Nephron (organoid): ENCODE measurements at regions not wholly inside any gene's neighbourhood (a gene's known extent, or its start where the extent isn't known, plus 50 kb on each side); places are given as distances from the start of the nearest gene placed in this dataset.

Source experiments
- H3K27ac Mint-ChIP-seq, 3 experiments: 2 replicates each; pipeline ENCODE4 v1.8.0; 2020; ENCODE audit warnings: mixed read lengths in 3 of 3, mild to moderate bottlenecking in 2 of 3, moderate library complexity in 1 of 3
- H3K27me3 Mint-ChIP-seq: 2 replicates; pipeline ENCODE4 v1.8.0; 2021; ENCODE audit warnings: low read depth, mild to moderate bottlenecking, moderate library complexity, mixed read lengths
- H3K36me3 Mint-ChIP-seq: 2 replicates; pipeline ENCODE4 v1.8.0; 2020; ENCODE audit warnings: low read depth, mixed read lengths
- H3K4me1 Mint-ChIP-seq: 2 replicates; pipeline ENCODE4 v1.8.0; 2020; ENCODE audit warnings: mixed read lengths
- H3K4me3 Mint-ChIP-seq, 3 experiments: 2 replicates each; pipeline ENCODE4 v1.8.0; 2020; ENCODE audit warnings: mild to moderate bottlenecking in 3 of 3, mixed read lengths in 3 of 3, moderate library complexity in 2 of 3
- H3K9me3 Mint-ChIP-seq: 2 replicates; pipeline ENCODE4 v1.8.0; 2020; ENCODE audit warnings: mixed read lengths
- TF ChIP-seq, protein P1 (sequence below), 3 experiments: fragments of 200-600 bp; sonication (generic); IDR thresholded peaks; one replicate each; pipeline ENCODE4 v1.5.0; 2021; ENCODE audit warnings: antibody characterized with exemption in 3 of 3; ENCODE audit not compliant: unreplicated experiment in 3 of 3

DNA sequence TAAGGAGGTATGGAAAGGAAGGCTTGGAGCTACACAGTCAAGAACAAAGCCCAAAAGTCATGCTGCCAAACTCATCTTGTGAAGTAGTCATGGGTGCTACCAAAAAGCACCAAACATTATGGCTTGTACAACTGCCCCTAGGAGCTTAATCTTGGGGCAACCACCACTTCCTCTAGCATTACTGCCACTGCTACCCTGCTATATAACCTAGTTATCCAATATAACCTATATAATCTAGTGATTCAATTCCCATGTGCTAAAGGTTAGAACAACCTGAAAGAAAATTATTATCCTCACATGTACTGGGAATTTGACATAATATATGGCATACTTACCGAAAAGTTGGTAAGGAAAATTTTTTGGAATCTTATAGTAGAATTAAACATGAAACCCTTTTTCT lies 102.6 kb upstream of the RBBP8 start:
- Mint-ChIP-seq H3K36me3 (no peaks in the 10 kb centered on the region), H3K4me3 (no peak overlapping the region), H3K4me1 (peaks cover 5% of the 10 kb centered on the region), H3K9me3 (no peaks in the 10 kb centered on the region), H3K27me3 (peaks cover under 1% of the 10 kb centered on the region), H3K27ac (no peak overlapping the region)
- TF ChIP-seq, protein P1, sequence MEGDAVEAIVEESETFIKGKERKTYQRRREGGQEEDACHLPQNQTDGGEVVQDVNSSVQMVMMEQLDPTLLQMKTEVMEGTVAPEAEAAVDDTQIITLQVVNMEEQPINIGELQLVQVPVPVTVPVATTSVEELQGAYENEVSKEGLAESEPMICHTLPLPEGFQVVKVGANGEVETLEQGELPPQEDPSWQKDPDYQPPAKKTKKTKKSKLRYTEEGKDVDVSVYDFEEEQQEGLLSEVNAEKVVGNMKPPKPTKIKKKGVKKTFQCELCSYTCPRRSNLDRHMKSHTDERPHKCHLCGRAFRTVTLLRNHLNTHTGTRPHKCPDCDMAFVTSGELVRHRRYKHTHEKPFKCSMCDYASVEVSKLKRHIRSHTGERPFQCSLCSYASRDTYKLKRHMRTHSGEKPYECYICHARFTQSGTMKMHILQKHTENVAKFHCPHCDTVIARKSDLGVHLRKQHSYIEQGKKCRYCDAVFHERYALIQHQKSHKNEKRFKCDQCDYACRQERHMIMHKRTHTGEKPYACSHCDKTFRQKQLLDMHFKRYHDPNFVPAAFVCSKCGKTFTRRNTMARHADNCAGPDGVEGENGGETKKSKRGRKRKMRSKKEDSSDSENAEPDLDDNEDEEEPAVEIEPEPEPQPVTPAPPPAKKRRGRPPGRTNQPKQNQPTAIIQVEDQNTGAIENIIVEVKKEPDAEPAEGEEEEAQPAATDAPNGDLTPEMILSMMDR (IDR thresholded peaks at IDR 0.05; ENCODE audit: unreplicated experiment in 3 of 3): no peak

DNA sequence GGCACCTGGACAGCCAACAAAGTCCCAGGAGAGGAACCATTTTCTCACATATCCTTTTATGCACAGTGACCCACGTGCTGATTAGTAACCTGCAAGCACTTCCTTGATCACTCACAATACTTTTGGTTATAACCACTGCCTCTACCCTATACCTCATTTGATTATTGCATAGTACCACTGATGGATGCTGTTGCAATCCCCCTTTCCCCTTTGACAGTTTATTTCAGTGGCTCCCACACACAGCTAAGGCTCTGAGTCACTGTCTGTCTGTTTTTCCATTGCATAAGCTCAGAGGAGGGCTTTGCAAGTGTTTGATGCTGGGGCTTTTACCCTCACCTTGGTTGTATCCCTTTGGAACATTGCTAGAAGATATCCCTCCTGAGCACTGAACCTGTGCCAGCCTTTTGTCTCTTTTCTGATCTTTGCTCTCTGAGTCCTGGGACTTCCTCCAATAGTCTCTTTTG lies 101.7 kb upstream of the RBBP8 start:
- TF ChIP-seq, protein P1 (IDR thresholded peaks at IDR 0.05; ENCODE audit: unreplicated experiment in 3 of 3): no peak
- H3K36me3 Mint-ChIP-seq: no peaks in the 10 kb centered on the region
- no peaks in the 10 kb centered on the region for H3K9me3 Mint-ChIP-seq
- peaks cover 3% of the 10 kb centered on the region for H3K27me3 Mint-ChIP-seq
- H3K27ac Mint-ChIP-seq: peak overlapping the region in 1 of 3 experiments; percentile 33
- H3K4me3 Mint-ChIP-seq: no peak overlapping the region
- peaks cover 5% of the 10 kb centered on the region for H3K4me1 Mint-ChIP-seq

GRCh38 chr18:22836932-22837331 lies 96.2 kb upstream of the RBBP8 start:
- Mint-ChIP-seq H3K27ac (no peak overlapping the region), H3K27me3 (peaks cover 3% of the 10 kb centered on the region), H3K36me3 (no peaks in the 10 kb centered on the region), H3K4me3 (no peak overlapping the region), H3K9me3 (no peaks in the 10 kb centered on the region), H3K4me1 (peaks cover 4% of the 10 kb centered on the region)
- TF ChIP-seq, protein P1 (IDR thresholded peaks at IDR 0.05; ENCODE audit: unreplicated experiment in 3 of 3): no peak

DNA sequence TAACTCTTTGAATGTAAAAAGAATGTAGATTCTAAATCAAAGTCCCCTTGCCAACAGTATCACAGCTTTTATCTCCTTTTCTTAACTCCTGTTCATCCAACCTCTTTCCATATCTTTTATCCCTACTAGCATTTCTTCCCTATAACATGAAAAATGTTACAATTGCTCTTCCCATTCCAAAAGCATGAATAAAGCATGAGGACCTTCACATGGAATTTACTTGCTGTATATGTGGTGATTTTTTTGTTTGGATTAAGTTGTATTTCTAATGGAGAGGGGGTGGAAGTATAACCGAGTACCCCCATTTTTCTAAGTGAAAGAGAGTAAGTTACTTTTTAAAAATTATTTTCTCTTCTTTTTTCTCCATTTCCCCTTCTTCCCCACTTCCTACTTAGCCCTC lies 94.9 kb upstream of the RBBP8 start:
- TF ChIP-seq, protein P1 (IDR thresholded peaks at IDR 0.05; ENCODE audit: unreplicated experiment in 3 of 3): no peak
- Mint-ChIP-seq H3K4me3 (no peak overlapping the region), H3K27ac (no peak overlapping the region), H3K27me3 (peaks cover 3% of the 10 kb centered on the region), H3K4me1 (peaks cover 8% of the 10 kb centered on the region), H3K36me3 (no peaks in the 10 kb centered on the region), H3K9me3 (no peaks in the 10 kb centered on the region)

GRCh38 chr18:22838639-22839277 lies 94.4 kb upstream of the RBBP8 start:
- Mint-ChIP-seq H3K4me1 (peaks cover 8% of the 10 kb centered on the region), H3K36me3 (no peaks in the 10 kb centered on the region), H3K27me3 (peaks cover 3% of the 10 kb centered on the region), H3K4me3 (no peak overlapping the region), H3K27ac (no peak overlapping the region), H3K9me3 (no peaks in the 10 kb centered on the region)
- TF ChIP-seq, protein P1 (IDR thresholded peaks at IDR 0.05; ENCODE audit: unreplicated experiment in 3 of 3): no peak

DNA sequence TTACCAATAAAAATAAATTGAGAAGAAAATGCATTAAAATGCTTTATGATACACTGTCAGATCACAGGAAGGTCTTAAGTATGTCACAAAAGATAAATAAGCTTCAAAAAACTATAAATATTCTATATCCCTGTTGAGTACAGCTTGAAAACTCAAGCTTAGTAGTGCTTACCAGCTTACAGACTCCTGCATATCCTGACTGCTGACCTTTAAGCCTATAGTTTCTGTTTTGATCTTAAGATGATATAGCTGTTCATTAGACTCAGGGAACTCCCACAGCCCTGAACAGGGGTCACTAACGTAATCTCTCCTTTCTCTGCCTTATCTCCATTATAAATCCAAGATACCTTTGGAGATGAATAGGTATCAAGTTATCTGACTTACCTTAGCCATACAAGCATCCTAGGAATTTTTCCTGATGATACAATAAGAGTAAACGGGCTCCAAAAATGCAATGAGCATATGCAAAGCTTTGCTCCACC lies 93.7 kb upstream of the RBBP8 start:
- peaks cover 8% of the 10 kb centered on the region for H3K4me1 Mint-ChIP-seq
- no peak overlapping the region for H3K27ac Mint-ChIP-seq
- peaks cover 3% of the 10 kb centered on the region for H3K27me3 Mint-ChIP-seq
- TF ChIP-seq, protein P1 (IDR thresholded peaks at IDR 0.05; ENCODE audit: unreplicated experiment in 3 of 3): no peak
- H3K9me3 Mint-ChIP-seq: no peaks in the 10 kb centered on the region
- H3K36me3 Mint-ChIP-seq: no peaks in the 10 kb centered on the region
- no peak overlapping the region for H3K4me3 Mint-ChIP-seq
